ENCODE measurements at regions not wholly inside any gene's neighbourhood (a gene's known extent, or its start where the extent isn't known, plus 50 kb on each side); places are given as distances from the start of the nearest gene placed in this dataset.

DNA sequence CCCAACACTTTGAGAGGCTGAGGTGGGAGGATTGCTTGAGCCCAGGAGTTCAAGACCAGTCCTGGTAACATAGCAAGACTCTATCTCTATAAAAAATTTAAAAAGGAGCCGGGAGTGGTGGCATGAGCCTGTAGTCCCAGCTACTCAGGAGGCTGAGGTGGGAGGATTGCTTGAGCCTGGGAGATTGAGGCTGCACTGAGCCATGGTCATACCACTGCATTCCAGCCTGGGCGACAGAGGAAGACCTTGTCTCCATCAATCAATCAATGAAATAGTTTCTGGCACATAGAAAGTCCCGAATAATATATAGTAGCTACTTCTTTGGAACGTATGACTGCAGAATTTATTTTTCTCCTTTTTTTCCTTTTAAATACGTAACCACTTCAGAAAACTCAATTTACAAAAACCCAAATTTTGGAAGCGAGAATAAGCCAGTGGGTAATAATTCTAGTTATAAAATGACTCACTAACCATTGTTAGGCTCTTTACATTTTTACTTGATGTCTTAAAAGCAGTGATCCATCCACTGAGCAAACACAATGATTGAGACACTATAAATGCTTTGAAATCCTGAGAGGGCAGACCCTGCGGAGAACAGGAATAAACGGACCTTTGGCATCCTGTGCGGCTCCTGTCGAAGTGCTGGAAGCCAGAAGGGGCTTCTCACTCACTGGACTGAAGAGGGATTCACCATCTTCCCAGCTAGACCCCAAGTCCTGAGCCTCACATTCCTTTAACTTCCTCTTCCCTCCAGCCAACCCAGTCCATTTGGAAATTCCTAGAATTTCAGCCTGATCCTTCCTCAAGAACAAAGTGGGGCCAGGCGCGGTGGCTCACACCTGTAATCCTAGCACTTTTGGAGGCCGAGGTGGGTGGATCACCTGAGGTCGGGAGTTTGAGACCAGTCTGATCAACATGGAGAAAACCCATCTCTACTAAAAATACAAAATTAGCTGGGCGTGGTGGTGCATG is 68.4 kb upstream of the MFGE8 start:
- TF ChIP-seq, protein P1, sequence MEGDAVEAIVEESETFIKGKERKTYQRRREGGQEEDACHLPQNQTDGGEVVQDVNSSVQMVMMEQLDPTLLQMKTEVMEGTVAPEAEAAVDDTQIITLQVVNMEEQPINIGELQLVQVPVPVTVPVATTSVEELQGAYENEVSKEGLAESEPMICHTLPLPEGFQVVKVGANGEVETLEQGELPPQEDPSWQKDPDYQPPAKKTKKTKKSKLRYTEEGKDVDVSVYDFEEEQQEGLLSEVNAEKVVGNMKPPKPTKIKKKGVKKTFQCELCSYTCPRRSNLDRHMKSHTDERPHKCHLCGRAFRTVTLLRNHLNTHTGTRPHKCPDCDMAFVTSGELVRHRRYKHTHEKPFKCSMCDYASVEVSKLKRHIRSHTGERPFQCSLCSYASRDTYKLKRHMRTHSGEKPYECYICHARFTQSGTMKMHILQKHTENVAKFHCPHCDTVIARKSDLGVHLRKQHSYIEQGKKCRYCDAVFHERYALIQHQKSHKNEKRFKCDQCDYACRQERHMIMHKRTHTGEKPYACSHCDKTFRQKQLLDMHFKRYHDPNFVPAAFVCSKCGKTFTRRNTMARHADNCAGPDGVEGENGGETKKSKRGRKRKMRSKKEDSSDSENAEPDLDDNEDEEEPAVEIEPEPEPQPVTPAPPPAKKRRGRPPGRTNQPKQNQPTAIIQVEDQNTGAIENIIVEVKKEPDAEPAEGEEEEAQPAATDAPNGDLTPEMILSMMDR (IDR thresholded peaks at IDR 0.05) = no peak
- TF ChIP-seq POLR2A (IDR thresholded peaks at IDR 0.05) = no peak

Measured in Peyer's patch (tissue), 4 donors.